ENCODE measurements at regions not wholly inside any gene's neighbourhood (a gene's known extent, or its start where the extent isn't known, plus 50 kb on each side); places are given as distances from the start of the nearest gene placed in this dataset.

GRCh38 chr5:84568171-84568570, 183.5 kb upstream of the EDIL3 start:
- no peaks in the 10 kb centered on the region for H3K9me3 ChIP-seq (ENCODE audit: low read depth)

DNA sequence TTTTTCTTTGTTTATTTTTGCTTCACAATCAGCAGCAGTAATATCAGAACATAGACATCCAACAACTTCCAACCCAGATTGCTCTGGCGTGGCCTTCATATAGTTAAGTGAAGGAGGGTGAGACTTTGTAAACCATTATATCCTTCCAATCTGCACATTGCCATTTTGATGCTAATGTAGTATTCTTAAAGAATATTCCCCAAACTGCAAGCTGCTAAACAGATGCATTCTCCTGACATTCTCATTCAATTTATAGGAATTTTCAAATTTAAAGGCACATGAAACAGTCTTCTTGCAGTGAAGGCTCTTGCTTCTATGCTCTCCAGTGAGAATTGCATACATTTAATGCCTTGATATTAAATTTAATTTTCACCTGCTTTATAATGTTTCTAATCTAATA, 181.2 kb upstream of the EDIL3 start:
- H3K79me2 ChIP-seq = no peaks in the 10 kb centered on the region
- H3K4me1 ChIP-seq (ENCODE audit: insufficient read depth) = no peaks in the 10 kb centered on the region
- 52% methylated on average over 1 of the region's 1 CpG for WGBS (ENCODE audit: low lambda C conversion rate, missing lambda C conversion rate)
- H3K36me3 ChIP-seq (replicated peaks; ENCODE audit: insufficient read depth, low read depth) = no peaks in the 10 kb centered on the region
- no peak overlapping the region for H3K4me2 ChIP-seq
- no peaks in the 10 kb centered on the region for H3K9me3 ChIP-seq (ENCODE audit: low read depth)
- no peaks in the 10 kb centered on the region for H3K27me3 ChIP-seq
- no peak overlapping the region for H3K27ac ChIP-seq
- H3K4me3 ChIP-seq = no peak overlapping the region
- H4K20me1 ChIP-seq (ENCODE audit: insufficient read depth, poor library complexity, severe bottlenecking) = no peaks in the 10 kb centered on the region
- no peak for TF ChIP-seq EZH2phosphoT487 (IDR thresholded peaks at IDR 0.05; ENCODE audit: low read depth, severe bottlenecking, unreplicated experiment)
- TF ChIP-seq, protein P1, sequence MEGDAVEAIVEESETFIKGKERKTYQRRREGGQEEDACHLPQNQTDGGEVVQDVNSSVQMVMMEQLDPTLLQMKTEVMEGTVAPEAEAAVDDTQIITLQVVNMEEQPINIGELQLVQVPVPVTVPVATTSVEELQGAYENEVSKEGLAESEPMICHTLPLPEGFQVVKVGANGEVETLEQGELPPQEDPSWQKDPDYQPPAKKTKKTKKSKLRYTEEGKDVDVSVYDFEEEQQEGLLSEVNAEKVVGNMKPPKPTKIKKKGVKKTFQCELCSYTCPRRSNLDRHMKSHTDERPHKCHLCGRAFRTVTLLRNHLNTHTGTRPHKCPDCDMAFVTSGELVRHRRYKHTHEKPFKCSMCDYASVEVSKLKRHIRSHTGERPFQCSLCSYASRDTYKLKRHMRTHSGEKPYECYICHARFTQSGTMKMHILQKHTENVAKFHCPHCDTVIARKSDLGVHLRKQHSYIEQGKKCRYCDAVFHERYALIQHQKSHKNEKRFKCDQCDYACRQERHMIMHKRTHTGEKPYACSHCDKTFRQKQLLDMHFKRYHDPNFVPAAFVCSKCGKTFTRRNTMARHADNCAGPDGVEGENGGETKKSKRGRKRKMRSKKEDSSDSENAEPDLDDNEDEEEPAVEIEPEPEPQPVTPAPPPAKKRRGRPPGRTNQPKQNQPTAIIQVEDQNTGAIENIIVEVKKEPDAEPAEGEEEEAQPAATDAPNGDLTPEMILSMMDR (IDR thresholded peaks at IDR 0.05; ENCODE audit: poor library complexity) = no peak
- TF ChIP-seq EZH2 (IDR thresholded peaks at IDR 0.05; ENCODE audit: borderline replicate concordance) = no peak
- H2AFZ ChIP-seq = no peak overlapping the region
- H3K9me2 ChIP-seq (replicated peaks; ENCODE audit: insufficient read depth) = no peaks in the 10 kb centered on the region
- DNase-seq (ENCODE audit: low spot score) = no peak

More at GRCh38 chr5:84568171-84568570, 183.5 kb upstream of the EDIL3 start:
- TF ChIP-seq, protein P1 (IDR thresholded peaks at IDR 0.05; ENCODE audit: poor library complexity) = no peak
- no peak for TF ChIP-seq EZH2 (IDR thresholded peaks at IDR 0.05; ENCODE audit: borderline replicate concordance)
- no peak for TF ChIP-seq EZH2phosphoT487 (IDR thresholded peaks at IDR 0.05; ENCODE audit: low read depth, severe bottlenecking, unreplicated experiment)
- no peaks in the 10 kb centered on the region for H3K79me2 ChIP-seq
- H3K4me1 ChIP-seq (ENCODE audit: insufficient read depth) = no peaks in the 10 kb centered on the region
- H3K27ac ChIP-seq = no peak overlapping the region
- no peak overlapping the region for H3K4me2 ChIP-seq
- H3K27me3 ChIP-seq = no peaks in the 10 kb centered on the region
- H3K36me3 ChIP-seq (replicated peaks; ENCODE audit: insufficient read depth, low read depth) = no peaks in the 10 kb centered on the region
- no peak for DNase-seq (ENCODE audit: low spot score)
- H2AFZ ChIP-seq = no peak overlapping the region
- 77% methylated on average over 1 of the region's 1 CpG for WGBS (ENCODE audit: low lambda C conversion rate, missing lambda C conversion rate)
- no peaks in the 10 kb centered on the region for H3K9me2 ChIP-seq (replicated peaks; ENCODE audit: insufficient read depth)
- no peak overlapping the region for H3K4me3 ChIP-seq
- H4K20me1 ChIP-seq (ENCODE audit: insufficient read depth, poor library complexity, severe bottlenecking) = no peaks in the 10 kb centered on the region

DNA sequence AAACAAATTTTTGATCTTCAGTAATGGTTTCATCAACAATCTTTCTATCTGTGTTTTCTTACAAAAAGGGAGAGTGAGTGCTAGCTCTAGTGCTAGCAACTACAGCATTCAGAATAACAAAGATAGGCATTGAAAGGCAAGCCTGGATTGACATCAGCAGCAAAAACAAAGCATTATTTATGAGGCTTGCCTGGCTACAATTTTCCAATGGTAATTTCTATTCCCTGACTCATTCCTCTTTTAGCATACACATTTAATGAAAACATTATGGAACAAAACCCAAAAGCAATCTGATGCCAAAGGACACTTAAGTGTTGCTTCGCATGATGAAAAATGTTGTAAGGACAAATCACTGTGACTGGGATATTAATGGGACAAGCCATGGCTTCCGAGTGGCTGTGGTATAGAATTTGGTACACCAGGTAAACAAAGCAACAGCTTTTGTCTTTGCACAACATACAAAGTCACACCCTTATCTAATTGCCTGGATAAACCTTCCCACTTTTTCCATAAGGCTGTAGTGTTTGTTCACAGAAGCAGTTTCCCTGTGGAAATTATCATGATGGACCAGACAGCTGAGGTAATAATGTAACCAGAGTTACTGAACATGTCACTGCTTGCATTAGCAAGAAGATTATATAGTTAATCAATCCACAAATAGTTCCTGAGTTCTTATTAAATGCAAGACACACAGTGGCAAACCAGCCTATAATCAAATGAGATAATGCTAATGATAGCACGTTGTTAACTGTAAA, 179.8 kb upstream of the EDIL3 start:
- Histone ChIP-seq H3K9me3 (ENCODE audit: low read depth) (no peaks in the 10 kb centered on the region), H3K27me3 (no peaks in the 10 kb centered on the region), H3K4me3 (no peak overlapping the region), H3K4me2 (no peak overlapping the region), H3K79me2 (no peaks in the 10 kb centered on the region), H3K9me2 (replicated peaks; ENCODE audit: insufficient read depth) (no peaks in the 10 kb centered on the region), H4K20me1 (ENCODE audit: insufficient read depth, poor library complexity, severe bottlenecking) (no peaks in the 10 kb centered on the region), H3K36me3 (replicated peaks; ENCODE audit: insufficient read depth, low read depth) (no peaks in the 10 kb centered on the region), H3K4me1 (ENCODE audit: insufficient read depth) (no peaks in the 10 kb centered on the region), H3K27ac (no peak overlapping the region), H2AFZ (no peak overlapping the region)
- 58% methylated on average over 3 of the region's 3 CpGs for WGBS (ENCODE audit: low lambda C conversion rate, missing lambda C conversion rate)
- TF ChIP-seq EZH2 (IDR thresholded peaks at IDR 0.05; ENCODE audit: borderline replicate concordance) = no peak
- TF ChIP-seq, protein P1 (IDR thresholded peaks at IDR 0.05; ENCODE audit: poor library complexity) = no peak
- TF ChIP-seq EZH2phosphoT487 (IDR thresholded peaks at IDR 0.05; ENCODE audit: low read depth, severe bottlenecking, unreplicated experiment) = no peak
- no peak for DNase-seq (ENCODE audit: low spot score)

Data from hepatocyte (in vitro differentiated cells).